Upper lobe of left lung (tissue), 4 donors: ENCODE measurements at regions not wholly inside any gene's neighbourhood (a gene's known extent, or its start where the extent isn't known, plus 50 kb on each side); places are given as distances from the start of the nearest gene placed in this dataset.

Experiments used
- POLR2A ChIP-seq, 4 donors: fragments of 450-650 bp; IDR thresholded peaks; one replicate each; pipeline ENCODE4 v1.5.1; 2016 to 2017; ENCODE audit warnings: antibody characterized with exemption in 4 of 4, mild to moderate bottlenecking in 2 of 4
- POLR2AphosphoS5 ChIP-seq, 2 donors: sonication (generic); formaldehyde crosslinking; IDR thresholded peaks; one replicate each; pipeline ENCODE4 v1.5.1; 2017; ENCODE audit warnings: antibody characterized with exemption in 2 of 2

GRCh38 chr2:54062401-54062800 lies 53.0 kb upstream of the ACYP2 start:
- no peak for TF ChIP-seq POLR2A (IDR thresholded peaks at IDR 0.05)
- TF ChIP-seq POLR2AphosphoS5 (IDR thresholded peaks at IDR 0.05): no peak
